ENCODE measurements at regions not wholly inside any gene's neighbourhood (a gene's known extent, or its start where the extent isn't known, plus 50 kb on each side); places are given as distances from the start of the nearest gene placed in this dataset.
"Not testable (repeated sequence)": the region's sequence is repeated elsewhere in the genome, so short reads cannot be mapped to it uniquely, and the experiment has no call there.

GRCh38 chr16:59450513-59450912 is 716.4 kb upstream of the GOT2 start:
- not testable (repeated sequence) for DNase-seq

GRCh38 chr16:59440502-59440901 is 706.4 kb upstream of the GOT2 start:
- no peak for DNase-seq

GRCh38 chr16:59432896-59433295 is 698.8 kb upstream of the GOT2 start:
- DNase-seq, result peak in 3 of 56 donors; percentile 0 to 11 (median 0)

DNA sequence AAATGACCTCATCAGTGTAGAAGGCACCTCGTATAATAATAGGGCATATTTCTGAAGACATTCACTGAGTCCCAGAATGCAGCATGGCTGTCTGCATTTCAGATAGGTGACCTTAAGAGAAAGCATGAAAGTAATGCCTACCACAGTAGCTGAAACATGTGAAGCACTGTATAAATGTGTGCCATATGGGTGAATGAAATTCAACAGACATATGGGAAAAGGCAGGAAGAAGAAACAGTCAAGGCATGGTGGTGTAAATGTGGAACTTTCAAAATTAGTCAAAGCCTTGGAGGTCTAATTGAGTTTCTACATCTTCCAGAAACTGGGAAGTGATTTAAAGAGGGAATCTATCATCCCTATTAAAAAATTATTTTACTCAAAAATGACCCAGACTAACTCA is 698.2 kb upstream of the GOT2 start:
- DNase-seq, result no peak

DNA sequence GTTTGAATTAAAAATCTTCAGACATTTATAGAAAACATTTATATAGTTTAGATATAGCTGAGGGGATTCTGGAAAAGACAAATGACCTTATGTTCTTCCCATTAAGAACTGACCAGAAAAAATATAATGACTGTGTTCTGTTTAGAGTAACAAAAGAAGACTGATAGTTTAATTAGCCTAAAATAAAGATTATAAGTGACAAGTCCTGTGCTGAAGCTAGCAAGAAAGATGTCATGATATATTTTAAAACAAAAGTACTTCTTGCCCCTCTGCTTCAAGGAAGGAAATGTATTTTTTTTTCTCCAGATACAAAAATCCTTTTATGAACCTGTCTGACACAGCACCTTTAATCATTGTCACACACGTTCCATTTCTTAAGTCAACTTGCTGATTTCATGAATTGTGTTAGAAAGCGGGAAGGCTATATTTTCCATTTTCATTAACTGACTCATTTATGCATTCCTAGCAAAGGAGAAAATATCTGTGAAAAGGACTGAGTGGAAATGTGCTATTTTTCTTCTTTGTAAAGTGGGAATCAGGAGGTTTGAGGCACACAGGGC is 690.7 kb upstream of the GOT2 start:
- DNase-seq, result no peak

DNA sequence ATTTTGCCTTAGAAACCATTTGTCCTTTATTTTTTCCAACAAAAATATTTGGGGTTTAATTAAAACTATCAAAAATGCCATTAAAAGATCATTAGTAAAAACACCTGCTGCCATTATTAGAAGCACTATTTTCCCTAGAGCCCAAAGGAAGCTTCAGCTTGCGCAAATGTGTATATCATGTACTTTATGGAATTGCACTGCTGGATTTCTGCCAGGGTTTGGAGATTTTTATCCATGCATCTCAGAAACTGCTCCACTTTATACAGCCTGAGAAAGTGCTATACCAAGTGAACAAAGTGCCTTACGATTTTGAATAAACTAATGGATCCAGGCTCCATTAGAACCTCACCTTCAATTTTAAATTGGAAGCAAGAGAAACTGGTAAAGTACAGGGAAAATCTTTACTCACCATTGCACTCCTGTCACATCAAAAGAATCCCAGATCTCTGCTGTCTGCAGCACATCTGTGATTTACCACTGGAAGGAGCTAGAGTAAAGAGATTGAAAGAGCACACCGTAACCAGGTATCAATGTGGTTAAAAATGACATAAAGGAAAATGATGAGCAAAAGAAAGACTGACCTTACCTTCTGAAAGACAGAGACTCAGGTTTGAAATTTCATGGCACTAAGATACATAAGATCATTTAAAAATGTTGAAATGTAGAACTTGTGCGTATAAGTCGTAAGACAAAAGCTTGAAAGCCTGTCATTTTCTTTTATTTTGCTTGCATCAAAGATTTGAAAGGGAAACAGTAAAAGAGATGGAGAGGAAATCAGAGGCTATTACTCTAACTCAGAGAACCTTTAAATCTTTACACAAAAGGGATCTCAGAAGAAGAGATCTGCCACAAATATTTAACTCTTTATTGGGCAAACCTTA is 678.1 kb upstream of the GOT2 start:
- no peak for DNase-seq

- no peak for DNase-seq
Measured at GRCh38 chr16:59410451-59410850, 676.3 kb upstream of the GOT2 start.

DNA sequence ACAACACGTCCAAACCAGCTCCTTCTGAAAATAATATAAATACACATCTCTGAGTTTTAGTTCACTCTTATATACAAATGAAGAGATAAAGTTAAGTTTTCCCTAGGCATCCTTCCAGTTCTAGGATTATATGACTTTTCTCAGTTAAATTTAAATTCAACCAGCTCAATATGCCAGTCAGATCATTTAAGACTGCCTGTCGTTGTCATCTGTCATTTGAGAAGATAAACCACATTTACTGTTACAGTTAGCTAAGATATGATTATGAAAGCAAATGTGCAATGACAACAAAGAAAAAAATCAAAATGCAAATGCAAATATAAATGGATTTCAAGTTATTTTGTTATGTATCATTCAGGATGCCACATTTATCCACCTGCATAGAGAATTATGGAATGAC is 671.7 kb upstream of the GOT2 start:
- DNase-seq, result no peak

GRCh38 chr16:59404509-59404908 is 670.4 kb upstream of the GOT2 start:
- no peak for DNase-seq

DNA sequence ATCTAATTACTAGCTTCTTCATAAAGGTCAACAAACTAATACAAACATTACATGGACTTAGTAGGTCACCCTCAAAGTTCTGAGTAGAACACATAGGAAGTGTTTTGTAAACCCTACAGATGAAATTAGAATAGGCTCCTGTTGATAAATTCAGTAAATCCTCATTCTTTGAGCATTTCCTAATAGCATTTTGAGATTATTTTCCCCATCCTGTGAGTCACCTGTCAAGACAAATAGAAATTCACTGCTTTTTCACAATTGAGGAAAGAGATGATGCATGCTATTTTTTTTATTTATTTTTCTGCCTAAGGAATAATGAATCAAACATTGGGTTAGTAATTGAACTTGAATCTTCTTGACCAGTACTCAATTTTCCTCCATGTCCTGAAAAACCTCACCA is 666.7 kb upstream of the GOT2 start:
- DNase-seq, result no peak

DNA sequence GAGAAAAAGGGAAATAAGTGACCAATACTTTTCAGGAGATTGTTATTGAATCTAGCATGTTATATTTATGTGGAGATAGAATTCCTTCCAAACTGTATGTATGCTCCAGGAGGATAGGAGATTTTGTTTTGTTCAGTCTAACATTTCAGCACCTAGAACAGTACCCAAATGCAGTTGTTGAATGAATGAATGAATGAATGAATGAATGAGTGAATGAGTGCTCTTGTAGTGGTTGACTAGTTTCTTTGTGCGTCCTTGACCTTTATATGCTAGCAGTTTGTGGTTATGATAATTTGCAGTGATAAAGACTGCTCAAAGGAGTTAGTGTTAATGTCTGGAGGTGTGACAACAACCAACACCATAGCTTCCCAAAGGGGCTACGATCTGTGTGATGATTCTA is 663.5 kb upstream of the GOT2 start:
- no peak for DNase-seq

- no peak for DNase-seq
Measured at GRCh38 chr16:59394526-59394925, 660.4 kb upstream of the GOT2 start.

GRCh38 chr16:59392911-59393310 is 658.8 kb upstream of the GOT2 start:
- no peak for DNase-seq

GRCh38 chr16:59391617-59392364 is 657.7 kb upstream of the GOT2 start:
- no peak for DNase-seq

- no peak for DNase-seq
Measured at GRCh38 chr16:59385959-59386358, 651.8 kb upstream of the GOT2 start.

DNA sequence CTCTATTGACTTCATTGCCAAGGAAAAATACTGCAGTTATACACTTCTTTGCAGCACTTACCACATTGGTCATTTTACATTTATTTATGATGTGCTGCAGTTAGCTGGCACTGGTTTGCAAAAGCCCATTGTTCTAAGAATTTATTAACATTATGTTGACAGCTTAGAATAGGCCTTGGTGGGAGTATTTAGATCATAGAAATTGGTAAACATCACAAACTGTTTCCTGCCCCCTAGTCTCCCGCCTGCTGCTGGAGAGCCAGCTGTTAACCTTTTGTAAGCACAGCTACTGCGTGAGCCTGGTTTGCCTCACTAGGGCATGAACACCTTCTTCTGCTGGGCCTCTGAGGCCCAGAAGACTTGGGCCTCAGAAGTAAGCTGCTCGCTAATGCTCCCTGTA is 651.4 kb upstream of the GOT2 start:
- DNase-seq, result no peak

GRCh38 chr16:59373632-59374031 is 639.5 kb upstream of the GOT2 start:
- DNase-seq, result no peak

DNA sequence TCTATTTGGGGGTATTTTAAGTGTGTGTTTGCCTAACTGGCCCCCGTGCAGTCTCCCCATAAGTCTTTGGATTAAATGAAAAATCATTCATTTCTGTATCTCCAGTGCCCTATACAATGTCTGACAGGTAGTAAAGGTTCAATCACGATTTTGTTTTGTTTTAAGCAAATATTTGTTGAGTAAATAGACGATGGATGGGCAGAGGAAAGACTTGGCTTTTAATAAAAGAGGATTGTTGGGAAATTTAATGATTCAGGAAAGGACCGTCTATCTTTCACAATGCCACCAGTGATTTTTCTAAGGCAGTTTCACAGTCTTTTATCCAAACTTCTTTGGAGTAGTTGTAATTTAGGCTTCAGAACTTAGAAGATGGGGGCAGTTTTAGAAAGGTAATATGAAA is 636.6 kb upstream of the GOT2 start:
- DNase-seq, result no peak

DNA sequence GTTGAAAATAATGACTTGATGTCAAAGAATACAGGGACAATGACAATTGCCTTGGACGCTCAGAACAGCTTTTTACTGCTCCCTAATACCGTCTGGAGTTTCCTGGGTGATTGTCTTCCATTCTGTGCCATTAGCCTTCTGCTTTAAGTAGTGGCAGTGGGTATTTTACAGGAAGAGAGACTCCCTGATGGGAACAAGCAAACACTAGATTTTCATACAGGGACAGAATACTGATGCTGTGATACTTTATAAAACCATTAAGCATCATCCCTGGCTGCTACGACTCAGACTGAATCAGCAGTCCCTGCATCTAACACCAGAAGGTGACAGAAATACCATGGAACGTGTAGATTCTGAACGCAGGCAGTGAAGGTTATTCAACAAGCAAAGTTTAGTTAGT is 635.4 kb upstream of the GOT2 start:
- DNase-seq, result no peak

DNA sequence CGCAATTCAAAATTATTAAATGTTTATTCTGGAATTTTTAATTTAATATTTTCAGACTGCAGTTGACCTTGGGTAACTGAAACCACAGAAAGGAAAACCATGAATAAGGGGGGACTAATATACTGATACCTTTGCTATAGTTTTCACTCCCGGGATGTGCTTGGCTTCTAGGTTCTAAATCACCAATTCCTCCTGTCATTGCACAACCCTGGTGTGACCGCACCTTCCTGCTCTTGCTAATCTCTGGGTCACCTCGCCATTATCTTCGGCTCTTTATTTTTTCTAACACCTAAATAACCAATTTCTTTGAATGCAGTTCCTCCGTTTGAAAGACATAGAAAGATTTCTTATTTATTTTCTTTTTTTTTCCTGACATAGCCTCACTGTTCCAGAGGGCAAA is 634.5 kb upstream of the GOT2 start:
- no peak for DNase-seq

DNA sequence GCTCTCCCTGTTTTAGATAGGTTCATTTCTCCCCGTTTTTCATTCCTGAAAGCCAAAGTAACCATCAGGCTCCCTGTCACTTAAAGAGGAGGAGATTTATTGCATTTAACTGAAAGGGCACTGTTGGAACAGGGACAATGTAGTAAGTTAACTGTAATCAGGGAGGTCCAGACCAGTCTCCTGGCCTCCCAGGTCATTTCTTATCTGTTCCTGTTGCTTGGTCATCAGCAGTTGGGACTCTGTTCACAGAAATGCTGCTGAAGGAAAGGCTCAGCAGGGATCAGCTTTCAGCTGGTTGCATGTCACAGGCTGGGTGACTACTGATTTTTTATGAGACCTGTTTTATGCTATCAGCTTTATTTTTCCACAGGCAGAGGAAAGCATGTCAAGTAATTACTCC is 622.6 kb upstream of the GOT2 start:
- DNase-seq, result no peak

- no peak for DNase-seq
Measured at GRCh38 chr16:59356144-59356543, 622.0 kb upstream of the GOT2 start.

DNA sequence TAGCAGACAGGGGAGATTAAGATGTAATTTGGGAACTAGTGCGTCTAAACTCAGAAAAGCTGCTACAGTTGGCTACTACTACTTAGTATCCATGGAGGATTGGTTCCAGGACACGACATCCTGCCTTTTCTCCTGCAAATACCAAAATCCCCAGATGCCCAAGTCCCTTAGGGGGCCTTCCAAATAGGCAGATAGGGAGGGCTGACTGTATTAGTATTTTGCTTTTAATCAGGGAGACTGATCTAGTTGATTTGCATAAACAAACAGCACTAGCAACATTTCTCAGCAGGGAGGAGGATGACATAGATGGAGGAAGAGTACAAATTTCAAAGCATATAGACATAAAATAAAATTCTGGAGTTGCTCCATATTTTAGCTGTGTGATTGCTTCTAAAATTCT is 621.6 kb upstream of the GOT2 start:
- no peak for DNase-seq
